8988T (cell line): ENCODE measurements at regions not wholly inside any gene's neighbourhood (a gene's known extent, or its start where the extent isn't known, plus 50 kb on each side); places are given as distances from the start of the nearest gene placed in this dataset.

Source experiments
- DNase-seq: peaks from one replicate; pipeline ENCODE4 v3.0.0; 2011

DNA sequence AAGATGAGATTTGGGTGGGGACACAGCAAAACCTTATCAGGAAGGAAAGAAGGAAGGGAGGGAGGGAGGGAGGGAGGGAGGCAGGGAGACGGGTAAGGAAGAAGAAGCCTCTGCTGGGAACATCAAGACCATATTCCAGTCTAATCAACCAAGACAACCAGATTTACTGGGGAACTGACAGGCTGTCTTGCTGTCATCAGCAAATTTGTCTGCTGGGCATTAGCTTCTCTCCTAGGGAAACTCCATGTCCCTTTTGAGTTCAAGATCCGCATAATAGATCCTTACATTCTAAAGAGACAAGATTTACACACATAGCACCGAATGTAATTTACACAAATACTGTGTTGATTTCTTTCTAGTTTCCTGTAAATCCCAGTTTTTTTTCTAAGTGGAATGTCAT is 1618.9 kb upstream of the ZEB2 start:
- no peak for DNase-seq

DNA sequence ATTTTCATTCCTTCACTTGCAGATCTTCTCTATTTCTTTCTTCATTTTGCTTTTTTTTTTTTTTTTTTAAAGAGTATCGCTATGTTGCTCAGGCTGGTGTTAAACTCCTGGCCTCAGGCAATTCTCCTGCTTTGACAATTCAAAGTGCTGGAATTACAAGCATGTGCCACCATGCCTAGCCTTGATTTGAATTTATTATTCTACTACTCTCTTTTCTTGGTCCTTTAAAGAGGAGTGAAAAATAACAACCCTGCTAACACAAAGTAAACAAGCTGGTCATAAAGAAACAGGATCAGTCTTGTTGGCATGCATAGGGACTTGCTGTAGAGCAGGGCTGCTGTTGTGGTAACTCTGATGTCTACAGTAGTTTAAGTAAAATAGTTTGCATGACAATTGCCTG is 1615.3 kb upstream of the ZEB2 start:
- no peak for DNase-seq

DNA sequence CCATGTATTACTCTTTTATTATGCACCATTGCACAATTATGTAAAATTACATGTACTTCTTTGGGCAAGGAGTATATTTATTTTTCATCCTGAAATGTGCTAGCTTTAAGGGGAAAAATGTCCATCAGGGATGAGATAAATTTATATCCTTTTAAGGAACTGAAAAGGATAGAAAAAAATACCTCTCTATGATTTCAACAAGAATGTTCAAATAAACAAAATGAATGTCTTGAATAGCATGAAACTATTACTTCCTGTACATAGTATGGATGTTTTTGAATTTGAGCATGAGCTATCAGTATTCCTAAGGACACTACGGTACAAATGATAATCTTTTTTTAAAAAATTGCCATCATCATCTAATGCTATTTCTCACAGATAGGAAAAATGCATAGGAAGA is 1611.9 kb upstream of the ZEB2 start:
- no peak for DNase-seq

DNA sequence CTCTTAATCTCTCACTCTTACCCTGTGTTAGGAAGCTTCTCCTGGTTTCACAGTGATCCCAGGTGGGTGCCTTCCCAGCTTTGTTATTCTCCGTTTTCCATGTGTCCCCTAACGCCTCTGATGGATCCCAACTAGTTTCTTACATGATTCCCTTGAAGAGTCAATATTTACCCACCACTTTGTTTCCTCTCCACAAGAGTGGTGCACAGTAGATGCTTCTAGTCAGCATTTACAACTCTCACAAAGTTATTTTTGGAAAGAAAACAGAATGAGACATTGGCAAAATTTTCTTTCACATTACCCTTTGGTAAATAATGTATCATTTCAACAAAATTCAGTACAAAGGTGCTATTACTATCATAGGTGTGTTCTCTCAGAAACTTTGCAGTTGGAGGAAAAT is 1611.1 kb upstream of the ZEB2 start:
- no peak for DNase-seq

DNA sequence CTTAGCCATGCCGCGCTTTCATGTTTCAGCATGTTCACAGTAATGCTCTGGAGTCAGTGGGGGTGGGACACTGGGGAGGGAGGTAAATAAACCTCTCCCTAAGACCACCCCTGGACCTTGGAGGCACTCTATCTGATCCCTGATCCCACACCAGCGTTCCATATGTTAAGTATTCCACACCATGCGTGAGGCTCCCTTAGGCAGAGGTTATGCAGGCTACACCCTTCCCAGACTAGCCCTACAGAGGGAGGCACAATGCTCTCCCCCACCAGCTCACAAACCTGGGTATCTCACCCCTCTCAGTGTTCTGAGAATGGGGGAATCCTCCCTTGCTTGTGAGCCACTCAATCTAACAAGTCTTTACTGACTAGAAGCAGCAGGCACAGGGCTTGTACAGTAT is 1610.4 kb upstream of the ZEB2 start:
- DNase-seq = no peak

DNA sequence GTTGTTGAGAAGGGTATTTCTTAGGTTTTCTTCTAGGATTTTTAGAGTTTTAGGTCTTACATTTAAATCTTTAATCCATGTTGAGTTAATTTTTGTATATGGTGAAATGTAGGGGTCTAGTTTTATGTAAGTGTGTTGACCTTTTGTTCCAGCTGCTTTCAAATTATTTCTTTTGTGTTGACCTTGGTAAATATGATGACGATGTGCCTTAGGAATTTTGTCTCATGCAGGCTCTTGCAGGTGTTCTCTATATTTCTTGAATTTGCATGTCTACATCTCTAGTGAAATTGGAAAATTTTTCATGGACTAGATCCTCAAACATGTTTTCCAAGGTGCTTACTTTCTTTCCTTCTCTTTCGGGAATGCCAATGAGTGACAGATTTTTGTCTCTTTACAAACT is 1609.3 kb upstream of the ZEB2 start:
- DNase-seq = no peak

DNA sequence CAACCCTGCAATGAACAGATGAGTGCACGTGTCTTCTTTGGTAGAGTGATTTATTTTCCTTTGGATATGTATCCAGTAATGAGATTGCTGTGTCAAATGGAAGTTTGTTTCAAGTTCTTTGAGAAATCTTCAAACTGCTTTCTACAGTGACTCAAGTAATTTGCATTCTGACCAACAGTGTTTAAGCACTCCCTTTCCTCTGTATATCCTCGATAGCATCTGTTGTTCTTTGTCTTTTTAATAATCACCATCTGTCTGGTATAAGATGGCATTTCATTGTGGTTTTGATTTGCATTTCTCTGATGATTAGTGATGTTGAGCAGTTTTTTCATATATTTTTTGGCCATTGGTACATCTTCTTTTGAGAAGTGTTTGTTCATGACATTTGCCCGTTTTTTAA is 1608.3 kb upstream of the ZEB2 start:
- DNase-seq = no peak

DNA sequence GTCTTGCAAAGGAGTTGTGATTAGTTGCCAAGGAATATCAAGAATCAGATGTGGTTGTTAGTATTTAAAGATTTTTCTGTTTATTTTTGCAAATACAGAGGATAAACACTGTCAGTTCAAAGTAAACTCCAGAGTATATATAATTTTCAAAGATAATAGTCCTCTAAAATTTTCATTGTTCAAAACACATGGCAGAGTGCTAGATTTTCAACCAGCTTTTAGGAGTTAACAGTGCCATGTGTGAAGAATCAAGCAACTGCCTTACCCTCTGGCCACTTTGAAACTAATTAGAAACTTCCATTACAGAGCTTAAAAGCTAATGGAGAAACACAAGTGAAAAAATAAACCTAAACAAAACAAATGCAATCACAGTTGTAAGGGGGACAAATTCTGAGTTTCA is 1605.6 kb upstream of the ZEB2 start:
- DNase-seq = no peak

DNA sequence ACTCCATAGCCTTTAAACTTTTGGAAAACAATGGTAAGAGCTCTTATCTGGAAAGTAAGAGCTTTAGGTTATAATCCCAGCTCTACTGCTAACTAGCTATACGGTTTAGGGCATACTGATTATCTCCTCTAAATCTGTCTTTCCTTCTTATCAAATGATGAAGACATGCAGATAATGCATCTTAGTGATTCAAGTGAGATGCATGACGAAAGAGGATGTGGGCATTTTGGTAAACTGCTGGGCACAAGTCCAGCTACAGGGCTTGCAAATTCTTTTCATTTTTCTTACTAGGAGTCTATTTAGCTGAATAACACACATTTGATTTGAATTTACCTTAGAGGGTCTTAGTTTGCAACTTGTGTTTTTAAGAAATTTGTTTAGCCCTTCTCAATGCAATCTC is 1604.8 kb upstream of the ZEB2 start:
- no peak for DNase-seq

DNA sequence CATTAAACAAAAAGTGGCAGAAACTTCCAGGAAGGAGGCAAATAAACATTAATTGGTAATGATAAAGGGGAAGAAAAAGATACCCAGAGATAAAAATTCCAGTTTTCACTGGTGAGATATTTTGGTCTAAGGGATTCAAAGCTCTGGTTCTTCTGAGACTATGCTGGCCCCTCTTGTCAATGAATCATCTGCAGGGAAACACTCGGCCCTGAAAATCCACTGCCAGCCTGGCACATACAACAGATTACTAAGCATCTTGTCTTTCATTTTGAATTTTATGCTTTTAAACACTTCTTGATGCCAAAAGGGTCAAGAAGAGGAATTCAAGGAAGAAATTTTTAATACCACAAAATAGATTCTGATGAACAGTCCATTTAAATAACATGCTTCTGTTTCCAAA is 1603.8 kb upstream of the ZEB2 start:
- no peak for DNase-seq

DNA sequence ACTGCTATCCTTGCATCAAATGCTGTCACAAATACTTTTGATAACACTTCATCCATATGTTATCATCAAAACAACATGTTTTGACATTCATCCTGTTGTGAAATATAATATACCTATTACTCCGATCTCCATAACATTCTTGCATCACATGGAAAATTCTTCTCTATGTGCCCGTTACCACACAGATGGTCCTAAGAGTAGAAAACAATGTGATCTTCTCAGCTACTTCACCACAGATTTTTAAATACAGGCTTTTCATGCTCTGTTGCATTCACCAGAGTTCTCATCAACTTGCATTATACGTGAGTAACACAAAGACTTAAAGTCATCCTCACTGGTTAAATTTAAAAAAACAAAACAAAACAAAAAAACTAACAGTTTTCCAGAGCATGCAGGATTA is 1603.3 kb upstream of the ZEB2 start:
- no peak for DNase-seq

DNA sequence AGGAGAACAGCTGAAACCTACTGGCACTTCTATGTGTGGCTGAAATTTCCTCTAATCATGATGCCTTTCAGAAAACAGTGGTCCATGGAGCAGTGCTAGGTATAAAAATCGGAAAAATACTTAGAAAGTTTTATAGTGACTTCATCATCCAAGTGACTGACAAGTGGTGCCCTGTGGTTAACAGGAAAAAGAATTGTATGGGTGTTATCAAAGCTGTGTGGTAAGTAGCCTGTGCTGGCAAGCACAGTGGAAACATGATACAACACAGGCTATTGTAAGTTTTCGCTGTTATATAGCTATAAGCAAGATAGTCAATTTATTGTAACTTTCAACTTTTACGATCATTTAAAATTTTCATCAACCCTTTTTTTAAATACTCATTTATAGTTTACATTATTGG is 1599.7 kb upstream of the ZEB2 start:
- DNase-seq = no peak

DNA sequence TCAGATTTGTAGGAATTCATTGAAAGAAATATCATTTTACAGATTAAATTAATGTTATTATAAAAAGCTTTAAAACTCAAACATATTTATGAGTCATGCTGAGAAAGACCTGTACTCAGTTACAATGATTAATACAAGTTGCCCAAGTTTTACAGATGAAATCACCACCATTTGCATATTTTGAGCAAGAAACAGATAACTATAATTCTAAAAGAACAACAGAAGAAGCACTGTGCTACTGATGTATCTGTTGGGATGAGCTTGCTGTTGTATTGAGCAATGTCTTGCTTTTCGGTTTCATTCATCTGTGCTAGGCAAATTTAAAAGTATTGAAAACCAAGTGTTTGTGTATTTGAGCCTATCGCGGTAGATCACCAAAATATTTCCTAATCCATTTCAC is 1589.1 kb upstream of the ZEB2 start:
- DNase-seq = no peak

DNA sequence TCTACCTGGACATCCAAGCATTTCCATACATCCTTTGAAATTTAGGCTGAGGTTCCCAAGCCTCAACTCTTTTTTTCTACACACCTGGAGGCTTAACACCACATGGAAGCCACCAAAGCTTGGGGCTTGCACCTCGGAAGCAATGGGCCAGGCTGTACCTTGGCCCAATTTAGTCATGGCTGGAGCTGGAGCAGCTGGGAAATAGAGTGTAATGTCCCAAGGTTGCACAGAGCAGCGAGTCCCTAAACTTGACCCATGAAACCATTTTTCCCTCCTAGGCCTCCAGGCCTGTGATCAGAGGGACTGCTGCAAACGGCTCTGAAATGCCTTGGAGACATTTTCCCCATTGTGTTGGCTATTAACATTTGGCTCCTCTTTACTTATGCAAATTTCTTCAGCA is 1574.3 kb upstream of the ZEB2 start:
- no peak for DNase-seq

DNA sequence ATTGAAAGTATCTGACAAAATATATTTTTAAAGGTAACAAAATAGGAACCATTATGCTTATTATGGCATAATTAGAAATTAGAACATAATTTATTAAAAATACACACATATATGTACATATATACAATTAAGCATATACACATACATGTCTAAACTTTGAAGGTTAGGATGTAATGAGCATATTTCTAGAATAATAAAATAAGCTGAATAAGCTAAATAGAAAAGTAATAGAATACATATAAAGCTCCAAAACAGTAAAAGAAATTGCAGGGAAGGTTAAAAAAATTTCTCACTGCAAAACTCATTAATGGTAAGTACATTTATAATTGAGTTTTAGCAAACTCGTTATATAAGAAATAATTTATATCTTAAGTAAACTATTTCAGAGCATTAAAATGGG is 1561.5 kb upstream of the ZEB2 start:
- no peak for DNase-seq

DNA sequence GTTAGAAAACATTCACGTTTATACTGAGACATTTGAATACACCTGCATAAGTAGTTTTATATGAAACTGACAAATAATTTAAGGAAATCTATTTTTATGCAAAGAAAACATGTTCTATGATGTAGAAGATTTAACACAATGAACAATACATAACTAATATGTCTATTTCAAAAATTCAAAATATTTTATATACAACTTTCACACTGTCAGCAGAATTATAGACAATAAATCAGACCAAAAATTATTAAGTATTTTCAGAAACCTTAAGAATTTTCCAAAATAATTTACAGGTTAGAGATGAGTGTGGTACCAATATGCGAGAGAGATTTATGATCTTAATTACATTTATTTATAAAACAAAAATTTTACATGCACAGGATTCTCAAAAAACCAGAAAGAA is 1561.0 kb upstream of the ZEB2 start:
- DNase-seq = no peak

DNA sequence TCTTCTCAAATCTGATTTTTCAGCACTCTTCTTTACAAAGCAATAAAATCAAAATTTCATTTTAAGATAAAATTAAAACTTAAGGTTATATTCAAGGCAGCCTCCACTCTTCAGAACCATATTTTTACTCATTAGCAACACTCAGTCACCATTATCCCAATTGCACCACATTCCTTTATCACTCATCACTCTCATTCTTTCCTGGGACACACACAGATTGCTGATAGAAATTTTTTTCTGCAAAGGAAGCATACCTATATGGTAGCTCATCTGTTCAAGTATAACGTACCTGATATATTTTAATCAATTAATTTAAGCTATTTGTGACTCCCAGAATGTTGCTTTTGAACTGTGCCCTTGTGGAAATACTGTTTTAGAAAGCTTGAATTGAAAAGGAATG is 1559.3 kb upstream of the ZEB2 start:
- no peak for DNase-seq

DNA sequence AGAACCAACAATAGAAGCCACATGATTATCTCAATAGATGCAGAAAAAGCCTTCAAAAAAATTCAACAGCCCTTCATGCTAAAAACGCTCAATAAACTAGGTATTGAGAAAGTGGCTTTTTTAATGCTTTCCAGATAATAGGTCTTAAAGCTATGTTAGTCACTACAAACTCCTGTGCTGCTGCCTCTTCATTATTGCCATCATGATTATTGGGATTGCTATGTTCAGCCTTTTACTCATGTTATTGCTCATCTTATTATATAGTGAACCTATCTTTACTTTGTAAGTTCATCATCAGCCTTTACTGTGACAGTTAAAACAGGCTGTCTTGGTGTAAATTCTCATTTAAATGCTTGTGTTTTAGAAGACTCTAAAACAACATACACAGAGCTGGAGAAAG is 1557.2 kb upstream of the ZEB2 start:
- DNase-seq = no peak

DNA sequence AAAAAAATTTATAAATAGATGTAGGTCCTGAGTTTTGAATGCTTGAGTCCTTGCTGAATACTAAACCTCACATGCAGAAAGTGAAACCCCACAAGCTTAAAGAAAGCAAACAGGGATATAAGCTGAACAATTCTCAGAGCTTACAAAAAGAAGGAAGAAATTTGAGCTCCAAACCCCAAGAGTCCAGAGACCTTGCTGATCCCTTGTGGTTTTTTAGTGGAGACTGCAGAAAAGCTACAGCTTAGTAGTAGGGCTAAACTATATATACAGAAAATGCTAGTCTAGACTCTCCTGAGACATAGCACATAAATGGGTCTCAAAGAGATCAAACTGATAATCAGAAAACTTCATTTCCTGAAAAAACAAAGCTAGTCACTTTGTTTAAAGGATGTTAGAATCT is 1548.1 kb upstream of the ZEB2 start:
- DNase-seq = no peak

DNA sequence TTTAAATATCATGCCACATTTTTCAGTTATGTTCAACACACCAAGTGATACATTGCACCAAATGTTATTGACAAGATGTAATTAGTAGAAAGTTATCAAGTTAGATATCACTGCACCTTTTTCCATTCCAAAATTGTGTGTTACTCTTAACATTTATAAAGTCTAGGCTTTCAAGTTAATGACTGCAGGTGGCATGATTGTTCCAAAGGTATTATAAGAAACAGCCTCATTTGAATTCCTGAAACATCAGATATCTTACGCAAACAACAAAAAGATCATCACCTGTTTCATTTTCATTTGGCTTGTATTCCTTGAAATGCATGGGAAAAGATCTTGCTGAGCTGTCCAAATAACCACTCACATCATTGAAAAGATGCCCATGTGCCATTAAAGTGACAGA is 1528.2 kb upstream of the ZEB2 start:
- no peak for DNase-seq

DNA sequence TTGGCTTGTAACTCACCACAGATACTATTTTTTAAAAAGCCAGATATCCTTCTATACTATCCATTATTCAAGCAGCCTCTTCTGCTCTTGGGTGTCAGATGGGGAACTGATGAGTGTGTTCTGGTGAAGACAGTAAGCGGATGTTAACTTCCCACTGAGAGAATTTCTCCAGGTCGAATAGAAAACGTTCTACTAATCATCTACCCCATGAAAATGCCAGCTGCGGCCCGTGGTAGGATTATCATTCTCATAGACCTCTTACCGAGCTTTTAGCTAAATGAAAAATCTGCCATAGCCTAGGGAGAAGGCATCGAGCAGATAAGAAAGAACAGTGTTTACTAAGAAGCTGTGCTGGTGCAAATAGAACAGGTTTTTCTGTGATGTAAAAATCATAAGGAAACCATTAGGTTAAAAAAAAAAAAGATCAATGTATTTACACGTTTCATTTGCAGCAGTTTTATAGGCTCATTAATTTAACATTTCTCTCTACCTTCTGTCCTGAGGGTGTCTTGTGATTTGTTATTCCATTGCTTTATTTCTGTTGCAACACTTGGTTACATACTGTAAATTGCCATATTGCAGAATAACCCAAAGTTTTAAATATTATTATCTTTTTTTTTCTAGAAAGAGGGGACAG is 1521.5 kb upstream of the ZEB2 start:
- DNase-seq = no peak

DNA sequence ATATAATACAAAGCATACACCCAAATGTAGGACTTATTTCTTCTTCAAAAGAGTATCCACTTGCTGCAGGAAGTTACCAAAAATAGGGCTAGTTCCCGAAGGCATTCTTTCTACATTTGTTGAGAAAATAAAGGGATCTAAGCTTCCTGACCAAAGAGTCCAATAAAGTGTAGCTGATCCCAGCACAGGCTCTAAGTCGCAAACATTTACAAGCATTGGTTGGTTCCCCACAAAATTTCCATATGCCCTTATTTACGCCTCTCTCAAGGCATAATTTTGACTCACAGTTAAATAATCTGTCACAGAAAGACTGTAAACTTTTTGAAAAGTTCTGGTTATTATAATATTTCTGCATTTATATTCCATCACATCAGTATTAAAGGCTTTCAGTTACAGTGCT is 1520.1 kb upstream of the ZEB2 start:
- no peak for DNase-seq

DNA sequence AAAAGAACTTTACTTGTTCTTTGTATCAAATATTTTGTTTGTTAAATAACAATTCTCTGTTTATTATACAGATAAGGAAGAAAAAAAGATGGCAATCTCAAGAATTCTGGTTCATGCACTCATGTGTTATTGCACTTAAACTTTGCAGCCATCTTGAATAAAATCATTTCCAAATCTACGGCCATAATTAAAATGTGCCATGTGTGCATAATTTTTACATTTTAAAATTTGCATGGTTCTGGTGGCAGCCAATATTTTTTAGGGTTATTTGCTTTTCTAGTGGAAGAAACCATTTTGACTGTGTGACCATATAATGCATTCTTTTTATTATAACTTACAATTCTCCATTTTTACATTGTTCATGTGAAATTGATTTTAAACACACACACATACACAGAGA is 1518.1 kb upstream of the ZEB2 start:
- DNase-seq = no peak

DNA sequence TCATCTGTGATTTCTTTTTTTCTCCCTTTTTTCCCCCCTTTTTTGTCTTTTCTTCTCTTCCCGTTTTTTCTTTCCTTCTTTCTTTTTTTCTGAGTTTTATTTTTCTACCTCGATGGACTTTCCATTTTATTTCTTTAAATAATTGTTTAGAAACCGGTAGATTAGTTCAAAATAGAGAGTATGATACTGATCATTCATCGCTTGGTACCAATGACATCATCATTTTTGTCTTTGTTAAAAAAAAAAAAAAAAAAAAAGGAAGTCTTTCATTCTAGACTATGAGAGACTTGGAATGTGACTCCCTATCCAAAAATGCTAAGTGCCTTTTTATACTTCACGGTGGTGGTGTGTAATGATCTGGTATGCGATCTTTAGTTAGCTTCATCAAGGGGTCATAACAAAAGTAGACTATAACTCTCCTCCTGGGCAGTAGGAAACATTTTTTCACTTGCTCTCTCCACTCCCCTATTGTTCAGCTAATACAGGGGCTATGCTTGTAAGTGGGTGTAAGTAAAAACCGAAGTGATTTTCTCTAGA is 1517.5 kb upstream of the ZEB2 start:
- DNase-seq = no peak

DNA sequence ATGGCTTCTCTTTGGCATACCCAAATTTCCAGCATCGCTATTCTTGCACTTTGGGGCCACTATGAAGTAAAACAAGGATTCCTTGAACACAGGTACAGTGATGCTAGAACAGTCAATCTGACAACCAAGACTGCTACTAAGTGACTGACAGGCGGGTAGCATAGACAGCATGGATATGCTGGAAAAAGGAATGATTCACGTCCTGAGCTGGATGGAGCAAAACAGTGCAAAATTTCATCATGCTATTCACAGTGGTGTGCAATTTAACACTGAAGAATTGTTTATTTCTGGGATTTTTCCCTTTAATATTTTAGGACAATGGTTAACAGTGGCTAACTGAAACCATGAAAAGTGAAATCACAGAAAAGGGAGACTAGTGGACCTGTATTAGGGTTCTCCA is 1511.2 kb upstream of the ZEB2 start:
- DNase-seq = no peak

DNA sequence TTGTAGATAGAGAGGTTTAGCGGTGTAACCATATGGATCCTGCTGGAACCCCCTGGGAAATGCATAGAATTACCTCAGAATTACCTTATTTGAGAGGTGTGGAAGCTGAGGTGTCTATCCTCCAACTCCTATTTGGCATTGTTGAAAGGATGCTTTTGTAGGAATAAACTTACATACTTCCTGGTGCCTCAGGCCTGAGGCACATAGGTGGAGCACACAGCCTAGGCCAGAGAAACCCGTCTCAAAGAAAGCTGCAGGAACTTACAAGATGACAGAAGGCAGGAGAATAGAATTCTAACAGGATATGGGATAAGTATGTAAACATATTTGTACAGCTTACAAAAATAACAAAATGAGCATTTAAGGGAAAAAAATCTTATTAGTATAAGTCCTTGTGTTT is 1507.2 kb upstream of the ZEB2 start:
- no peak for DNase-seq
